GM06990 (cell line): ENCODE measurements at regions not wholly inside any gene's neighbourhood (a gene's known extent, or its start where the extent isn't known, plus 50 kb on each side); places are given as distances from the start of the nearest gene placed in this dataset.

Experiments used
- DNase-seq: peaks from one replicate; pipeline ENCODE4 v3.0.0-alpha.2; 2011; ENCODE audit not compliant: insufficient read length; ENCODE audit errors: extremely low read depth
- H3K27me3 ChIP-seq: replicated peaks from 2 replicates; pipeline ENCODE4 v1.6.0; 2011; ENCODE audit warnings: low read length; ENCODE audit not compliant: control insufficient read depth, insufficient read depth
- H3K36me3 ChIP-seq: 2 replicates; pipeline ENCODE4 v1.5.1; 2011; ENCODE audit warnings: low read length; ENCODE audit not compliant: control insufficient read depth, insufficient read depth
- H3K4me3 ChIP-seq: replicated peaks from 2 replicates; pipeline ENCODE4 v1.5.1; 2011; ENCODE audit warnings: low read depth, mild to moderate bottlenecking, control low read depth, low read length
- CTCF ChIP-seq: IDR thresholded peaks from 2 replicates; pipeline ENCODE4 v1.5.1; 2011; ENCODE audit warnings: low read length, control low read depth, mild to moderate bottlenecking, inconsistent platforms; ENCODE audit not compliant: insufficient read depth, poor library complexity, severe bottlenecking

- Histone ChIP-seq H3K27me3 (no peaks in the 10 kb centered on the region), H3K36me3 (no peaks in the 10 kb centered on the region), H3K4me3 (no peak overlapping the region)
- DNase-seq, result no peak
- TF ChIP-seq CTCF, result no peak
These were observed 150.6 kb upstream of the RARB start for GRCh38 chr3:25277503-25277902.

GRCh38 chr3:25281041-25281731, 146.9 kb upstream of the RARB start:
- TF ChIP-seq CTCF, result no peak
- Histone ChIP-seq H3K4me3 (no peak overlapping the region), H3K27me3 (no peaks in the 10 kb centered on the region), H3K36me3 (no peaks in the 10 kb centered on the region)
- DNase-seq, result no peak

GRCh38 chr3:25281732-25282126, 146.3 kb upstream of the RARB start:
- Histone ChIP-seq H3K36me3 (no peaks in the 10 kb centered on the region), H3K4me3 (no peak overlapping the region), H3K27me3 (no peaks in the 10 kb centered on the region)
- DNase-seq, result no peak
- TF ChIP-seq CTCF, result no peak

- Histone ChIP-seq H3K36me3 (no peaks in the 10 kb centered on the region), H3K4me3 (no peak overlapping the region), H3K27me3 (no peaks in the 10 kb centered on the region)
- no peak for DNase-seq
- no peak for TF ChIP-seq CTCF
These were observed 144.4 kb upstream of the RARB start for GRCh38 chr3:25283613-25284012.

- Histone ChIP-seq H3K27me3 (no peaks in the 10 kb centered on the region), H3K36me3 (no peaks in the 10 kb centered on the region), H3K4me3 (no peak overlapping the region)
- no peak for DNase-seq
- TF ChIP-seq CTCF, result no peak
These were observed 143.8 kb upstream of the RARB start for GRCh38 chr3:25284249-25284648.
